OCI-LY1 (cell line): ENCODE measurements at regions not wholly inside any gene's neighbourhood (a gene's known extent, or its start where the extent isn't known, plus 50 kb on each side); places are given as distances from the start of the nearest gene placed in this dataset.

Experiments used
- EZH2 ChIP-seq: fragments of 200-600 bp; sonication (generic), shearing (Covaris generic); IDR thresholded peaks from 2 replicates; pipeline ENCODE4 v1.8.0; 2017; ENCODE audit warnings: borderline replicate concordance, mixed run types, mild to moderate bottlenecking, antibody characterized with exemption, low read length, moderate library complexity, mixed read lengths
- TF ChIP-seq, protein P1 (sequence below): fragments of 200-600 bp; sonication (generic), shearing (Covaris generic); IDR thresholded peaks from 2 replicates; pipeline ENCODE4 v1.5.1; 2017; ENCODE audit warnings: mild to moderate bottlenecking, antibody characterized with exemption, low read length, moderate library complexity, mixed read lengths

DNA sequence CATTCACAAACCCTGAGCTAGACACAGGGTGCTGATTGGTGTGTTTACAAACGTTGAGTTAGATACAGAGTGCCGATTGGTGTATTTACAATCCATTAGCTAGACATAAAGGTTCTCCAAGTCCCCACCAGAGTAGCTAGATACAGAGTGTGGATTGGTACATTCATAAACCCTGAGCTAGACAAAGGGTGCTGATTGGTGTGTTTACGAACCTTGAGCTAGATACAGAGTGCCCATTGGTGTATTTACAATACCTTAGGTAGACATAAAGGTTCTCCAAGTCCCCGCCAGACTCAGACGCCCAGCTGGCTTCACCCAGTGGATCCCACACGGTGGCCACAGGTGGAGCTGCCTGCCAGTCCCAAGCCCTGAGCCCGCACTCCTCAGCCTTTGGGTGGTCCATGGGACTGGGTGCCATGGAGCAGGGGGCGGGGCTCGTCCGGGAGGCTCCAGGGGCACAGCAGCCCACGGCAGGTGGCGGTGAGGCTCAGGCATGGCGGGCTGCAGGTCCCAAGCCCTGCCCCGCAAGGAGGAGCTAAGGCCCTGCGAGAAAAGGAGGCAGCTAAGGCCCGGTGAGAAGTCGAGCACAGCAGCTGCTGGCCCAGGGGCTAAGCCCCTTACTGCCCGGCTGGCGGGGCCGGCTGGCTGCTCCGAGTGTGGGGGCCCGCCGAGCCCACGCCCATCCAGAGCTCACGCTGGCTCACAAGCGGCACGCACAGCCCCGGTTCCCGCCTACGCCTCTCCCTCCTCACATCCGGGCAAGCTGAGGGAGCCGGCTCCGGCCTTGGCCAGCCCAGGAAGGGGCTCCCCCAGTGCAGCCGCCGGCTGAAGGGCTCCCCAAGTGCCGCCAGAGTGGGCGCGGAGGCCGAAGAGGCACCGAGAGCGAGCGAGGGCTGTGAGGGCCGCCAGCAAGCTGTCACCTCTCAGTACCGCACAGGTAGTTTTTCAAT lies 1039.2 kb upstream of the CDH9 start:
- TF ChIP-seq, protein P1, sequence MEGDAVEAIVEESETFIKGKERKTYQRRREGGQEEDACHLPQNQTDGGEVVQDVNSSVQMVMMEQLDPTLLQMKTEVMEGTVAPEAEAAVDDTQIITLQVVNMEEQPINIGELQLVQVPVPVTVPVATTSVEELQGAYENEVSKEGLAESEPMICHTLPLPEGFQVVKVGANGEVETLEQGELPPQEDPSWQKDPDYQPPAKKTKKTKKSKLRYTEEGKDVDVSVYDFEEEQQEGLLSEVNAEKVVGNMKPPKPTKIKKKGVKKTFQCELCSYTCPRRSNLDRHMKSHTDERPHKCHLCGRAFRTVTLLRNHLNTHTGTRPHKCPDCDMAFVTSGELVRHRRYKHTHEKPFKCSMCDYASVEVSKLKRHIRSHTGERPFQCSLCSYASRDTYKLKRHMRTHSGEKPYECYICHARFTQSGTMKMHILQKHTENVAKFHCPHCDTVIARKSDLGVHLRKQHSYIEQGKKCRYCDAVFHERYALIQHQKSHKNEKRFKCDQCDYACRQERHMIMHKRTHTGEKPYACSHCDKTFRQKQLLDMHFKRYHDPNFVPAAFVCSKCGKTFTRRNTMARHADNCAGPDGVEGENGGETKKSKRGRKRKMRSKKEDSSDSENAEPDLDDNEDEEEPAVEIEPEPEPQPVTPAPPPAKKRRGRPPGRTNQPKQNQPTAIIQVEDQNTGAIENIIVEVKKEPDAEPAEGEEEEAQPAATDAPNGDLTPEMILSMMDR: no peak
- TF ChIP-seq EZH2: no peak
